ENCODE measurements at regions not wholly inside any gene's neighbourhood (a gene's known extent, or its start where the extent isn't known, plus 50 kb on each side); places are given as distances from the start of the nearest gene placed in this dataset.
"Not testable (repeated sequence)": the region's sequence is repeated elsewhere in the genome, so short reads cannot be mapped to it uniquely, and the experiment has no call there.

GRCh38 chr11:33540946-33541915 is 159.4 kb downstream of the C11orf91 start:
- ATAC-seq (replicated peaks) (peak; percentile 36), DNase-seq (no peak)
- Mint-ChIP-seq H3K27me3 (peaks cover 47 to 55% of the 10 kb centered on the region in 2 donors), H3K36me3 (ENCODE audit: insufficient read depth) (no peaks in the 10 kb centered on the region), H3K4me3 (no peak overlapping the region), H3K4me1 (ENCODE audit: low read depth in 2 of 2) (peaks cover 0 to 3% of the 10 kb centered on the region in 2 donors), H3K9me3 (no peaks in the 10 kb centered on the region), H3K27ac (no peak overlapping the region)

- H3K4me3 Mint-ChIP-seq: no peak overlapping the region
- DNase-seq (no peak), ATAC-seq (replicated peaks) (no peak)
- H3K27me3 Mint-ChIP-seq: peaks cover 49 to 52% of the 10 kb centered on the region in 2 donors
- no peaks in the 10 kb centered on the region for H3K36me3 Mint-ChIP-seq (ENCODE audit: insufficient read depth)
- H3K9me3 Mint-ChIP-seq: no peaks in the 10 kb centered on the region
- H3K27ac Mint-ChIP-seq: no peak overlapping the region
- peaks cover 0 to 3% of the 10 kb centered on the region in 2 donors for H3K4me1 Mint-ChIP-seq (ENCODE audit: low read depth in 2 of 2)
Observed at GRCh38 chr11:33540427-33540826, 160.2 kb downstream of the C11orf91 start.

- Mint-ChIP-seq H3K27me3 (peaks cover 46 to 48% of the 10 kb centered on the region in 2 donors), H3K4me3 (no peak overlapping the region), H3K27ac (no peak overlapping the region), H3K9me3 (no peaks in the 10 kb centered on the region), H3K4me1 (ENCODE audit: low read depth in 2 of 2) (peaks cover 0 to 3% of the 10 kb centered on the region in 2 donors), H3K36me3 (ENCODE audit: insufficient read depth) (no peaks in the 10 kb centered on the region)
- no peak for DNase-seq
- ATAC-seq (replicated peaks): no peak
Observed at GRCh38 chr11:33539751-33540150, 160.9 kb downstream of the C11orf91 start.

- peaks cover 39 to 40% of the 10 kb centered on the region in 2 donors for H3K27me3 Mint-ChIP-seq
- peaks cover 0 to 3% of the 10 kb centered on the region in 2 donors for H3K4me1 Mint-ChIP-seq (ENCODE audit: low read depth in 2 of 2)
- ATAC-seq (replicated peaks) (no peak), DNase-seq (no peak)
- no peaks in the 10 kb centered on the region for H3K36me3 Mint-ChIP-seq (ENCODE audit: insufficient read depth)
- H3K4me3 Mint-ChIP-seq: no peak overlapping the region
- H3K27ac Mint-ChIP-seq: no peak overlapping the region
- H3K9me3 Mint-ChIP-seq: no peaks in the 10 kb centered on the region
Observed at GRCh38 chr11:33538726-33539125, 161.9 kb downstream of the C11orf91 start.

DNA sequence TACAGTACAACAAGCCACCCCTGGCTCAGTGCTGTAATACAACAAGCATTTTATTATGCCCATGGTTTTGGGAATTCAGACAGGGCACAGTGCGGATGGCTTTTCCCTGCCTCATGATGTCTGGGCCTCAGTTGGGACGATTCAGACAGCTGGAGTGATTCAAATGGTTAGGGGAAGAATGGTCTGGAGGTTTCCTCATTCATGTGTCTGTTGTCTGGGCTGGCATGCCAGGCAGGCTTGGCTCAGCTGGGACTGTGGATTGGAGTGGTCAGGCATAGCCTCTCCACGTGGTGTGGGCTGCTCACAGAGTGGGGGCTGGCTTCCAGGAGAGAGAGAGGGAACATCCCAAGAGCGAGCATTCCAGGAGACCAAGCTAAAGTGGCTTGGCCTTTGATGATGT is 164.4 kb downstream of the C11orf91 start:
- Mint-ChIP-seq H3K27ac (no peak overlapping the region), H3K4me1 (ENCODE audit: low read depth in 2 of 2) (no peaks in the 10 kb centered on the region), H3K9me3 (no peaks in the 10 kb centered on the region), H3K27me3 (peaks cover 16 to 26% of the 10 kb centered on the region in 2 donors), H3K4me3 (no peak overlapping the region), H3K36me3 (ENCODE audit: insufficient read depth) (no peaks in the 10 kb centered on the region)
- DNase-seq: no peak
- no peak for ATAC-seq (replicated peaks)

- Mint-ChIP-seq H3K4me1 (ENCODE audit: low read depth in 2 of 2) (no peaks in the 10 kb centered on the region), H3K27ac (no peak overlapping the region), H3K4me3 (no peak overlapping the region), H3K36me3 (ENCODE audit: insufficient read depth) (no peaks in the 10 kb centered on the region), H3K9me3 (no peaks in the 10 kb centered on the region), H3K27me3 (peaks cover 16 to 26% of the 10 kb centered on the region in 2 donors)
- DNase-seq (no peak), ATAC-seq (replicated peaks) (no peak)
Observed at GRCh38 chr11:33534575-33534974, 166.1 kb downstream of the C11orf91 start.

DNA sequence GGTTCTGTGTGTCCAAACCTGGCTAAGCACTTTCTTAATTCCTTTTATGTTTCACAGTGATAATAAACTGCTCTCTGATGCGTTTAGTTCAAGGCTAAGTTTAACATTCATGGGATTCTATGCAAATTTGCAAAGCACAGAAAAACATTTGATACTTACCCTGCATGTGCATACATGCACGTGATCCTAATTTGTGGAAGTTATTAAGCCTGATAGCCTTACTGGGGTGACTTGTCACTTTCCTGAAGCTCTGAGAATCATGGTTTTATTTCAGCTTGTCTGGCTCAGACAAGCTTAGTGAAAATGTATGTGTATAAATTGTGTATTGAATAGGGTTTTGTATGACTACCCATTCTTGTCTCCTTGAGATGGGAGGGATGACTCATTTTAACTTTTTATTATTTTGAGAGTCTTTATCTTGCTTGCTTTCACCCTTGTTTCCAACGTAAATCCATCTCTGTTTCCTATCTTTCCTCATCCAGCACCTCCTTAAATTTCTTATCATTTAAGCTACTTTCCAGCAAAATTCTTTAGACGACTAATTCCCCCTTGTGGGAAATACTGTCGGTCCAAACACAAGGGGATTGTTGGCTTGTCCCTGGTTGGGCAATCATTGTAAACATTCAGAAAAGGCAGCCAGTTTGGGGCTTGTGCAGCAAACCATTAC is 167.1 kb downstream of the C11orf91 start:
- H3K4me1 Mint-ChIP-seq (ENCODE audit: low read depth in 2 of 2): no peaks in the 10 kb centered on the region
- no peaks in the 10 kb centered on the region for H3K9me3 Mint-ChIP-seq
- H3K4me3 Mint-ChIP-seq: no peak overlapping the region
- peaks cover 18 to 26% of the 10 kb centered on the region in 2 donors for H3K27me3 Mint-ChIP-seq
- ATAC-seq (replicated peaks) (no peak), DNase-seq (no peak)
- no peak overlapping the region for H3K27ac Mint-ChIP-seq
- H3K36me3 Mint-ChIP-seq (ENCODE audit: insufficient read depth): no peaks in the 10 kb centered on the region

- H3K4me1 Mint-ChIP-seq (ENCODE audit: low read depth in 2 of 2): no peaks in the 10 kb centered on the region
- no peak for ATAC-seq (replicated peaks)
- H3K27ac Mint-ChIP-seq: no peak overlapping the region
- no peak overlapping the region for H3K4me3 Mint-ChIP-seq
- no peaks in the 10 kb centered on the region for H3K9me3 Mint-ChIP-seq
- peaks cover 18 to 32% of the 10 kb centered on the region in 2 donors for H3K27me3 Mint-ChIP-seq
- H3K36me3 Mint-ChIP-seq (ENCODE audit: insufficient read depth): no peaks in the 10 kb centered on the region
- DNase-seq: no peak
Observed at GRCh38 chr11:33532720-33533385, 167.8 kb downstream of the C11orf91 start.

DNA sequence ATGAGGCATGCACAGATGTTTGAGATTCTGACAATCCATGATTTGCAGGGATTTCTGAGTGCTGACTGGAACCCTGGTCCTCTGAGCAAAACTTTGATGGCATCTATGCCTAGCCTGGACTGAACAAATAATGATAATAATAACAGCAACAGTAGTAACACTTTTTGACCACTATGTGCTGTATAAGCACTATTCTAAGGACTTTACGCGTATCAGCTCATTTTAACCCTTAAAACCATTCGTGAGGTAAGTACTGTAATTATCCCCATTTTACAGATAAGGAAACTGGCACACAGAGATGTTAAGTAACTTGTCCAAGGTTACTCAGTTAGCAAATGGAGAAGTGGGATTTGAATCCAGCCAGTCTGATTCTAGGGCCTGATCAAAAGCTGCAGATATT is 168.4 kb downstream of the C11orf91 start:
- no peaks in the 10 kb centered on the region for H3K36me3 Mint-ChIP-seq (ENCODE audit: insufficient read depth)
- no peak overlapping the region for H3K4me3 Mint-ChIP-seq
- ATAC-seq (replicated peaks): no peak
- no peak overlapping the region for H3K27ac Mint-ChIP-seq
- DNase-seq: no peak
- peaks cover 12 to 38% of the 10 kb centered on the region in 2 donors for H3K27me3 Mint-ChIP-seq
- H3K4me1 Mint-ChIP-seq (ENCODE audit: low read depth in 2 of 2): no peaks in the 10 kb centered on the region
- peaks cover 0 to 5% of the 10 kb centered on the region in 2 donors for H3K9me3 Mint-ChIP-seq

DNA sequence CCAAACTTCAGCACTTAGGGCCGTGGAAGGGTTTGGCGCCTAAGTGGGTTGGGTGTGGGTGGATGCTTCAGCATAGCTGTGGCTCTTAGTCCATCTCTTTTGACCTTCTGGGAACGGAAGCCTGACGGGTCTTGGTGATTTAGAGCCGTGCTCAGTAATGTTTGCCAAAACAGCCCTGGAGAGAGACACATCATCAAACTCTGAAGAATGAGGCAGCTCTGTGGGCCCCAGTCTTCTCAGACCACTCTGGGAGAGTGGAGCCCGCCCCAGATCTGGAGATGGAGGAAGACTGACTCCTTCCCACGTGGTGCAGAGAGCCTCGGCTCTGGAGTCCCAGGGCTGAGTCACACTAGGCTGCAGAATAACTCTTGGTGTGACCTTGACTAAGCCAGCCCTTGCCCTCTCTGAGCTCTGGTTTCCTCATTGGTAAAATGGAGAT is 168.9 kb downstream of the C11orf91 start:
- DNase-seq (no peak), ATAC-seq (replicated peaks) (no peak)
- Mint-ChIP-seq H3K4me3 (no peak overlapping the region), H3K36me3 (ENCODE audit: insufficient read depth) (no peaks in the 10 kb centered on the region), H3K27me3 (peaks cover 12 to 40% of the 10 kb centered on the region in 2 donors), H3K4me1 (ENCODE audit: low read depth in 2 of 2) (no peaks in the 10 kb centered on the region), H3K9me3 (peaks cover 0 to 10% of the 10 kb centered on the region in 2 donors), H3K27ac (no peak overlapping the region)

DNA sequence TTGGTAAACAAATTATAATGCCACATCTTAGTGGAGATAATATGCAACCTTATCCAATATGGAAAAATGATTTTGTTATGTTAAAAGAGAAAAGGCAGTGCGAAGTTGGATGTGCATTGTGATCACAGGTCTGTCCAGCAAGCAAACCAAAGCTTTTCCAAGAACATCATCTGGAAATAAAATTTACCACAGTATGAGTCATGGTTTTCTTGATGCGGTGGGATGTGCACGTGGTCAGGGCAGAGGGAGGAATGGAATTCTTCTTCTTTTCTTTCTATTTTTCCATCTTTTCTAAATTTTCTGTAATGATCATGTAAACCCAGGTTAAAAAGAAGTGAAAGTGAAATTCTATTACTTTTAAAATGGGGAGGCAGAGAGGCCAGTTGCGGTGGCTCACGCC is 169.8 kb downstream of the C11orf91 start:
- Mint-ChIP-seq H3K4me3 (no peak overlapping the region), H3K9me3 (peaks cover 0 to 18% of the 10 kb centered on the region in 2 donors), H3K27ac (no peak overlapping the region), H3K27me3 (peaks cover 21 to 42% of the 10 kb centered on the region in 2 donors), H3K36me3 (ENCODE audit: insufficient read depth) (no peaks in the 10 kb centered on the region), H3K4me1 (ENCODE audit: low read depth in 2 of 2) (no peaks in the 10 kb centered on the region)
- DNase-seq (no peak), ATAC-seq (replicated peaks) (no peak)

DNA sequence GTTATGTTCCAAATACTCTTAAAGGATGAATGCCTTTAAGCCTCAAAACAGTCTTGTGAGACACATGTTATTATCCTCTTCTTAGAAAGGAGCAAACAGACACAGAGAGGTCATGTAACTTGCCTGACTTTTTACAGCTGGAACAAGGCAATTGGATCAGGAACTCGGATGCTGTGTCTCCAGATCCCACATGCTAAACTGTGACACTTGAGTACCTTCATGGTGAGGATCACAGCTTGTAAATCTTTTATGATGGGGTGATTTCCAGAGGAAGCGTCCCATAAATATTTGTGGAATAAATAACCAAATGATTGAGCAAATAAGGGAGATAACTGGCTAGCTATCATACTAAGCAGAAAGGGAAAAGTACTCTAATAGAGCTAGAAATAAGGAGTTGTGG is 171.2 kb downstream of the C11orf91 start:
- no peak overlapping the region for H3K27ac Mint-ChIP-seq
- H3K9me3 Mint-ChIP-seq: peaks cover 0 to 18% of the 10 kb centered on the region in 2 donors
- H3K27me3 Mint-ChIP-seq: peaks cover 34 to 48% of the 10 kb centered on the region in 2 donors
- no peak for DNase-seq
- no peak for ATAC-seq (replicated peaks)
- H3K4me1 Mint-ChIP-seq (ENCODE audit: low read depth in 2 of 2): no peaks in the 10 kb centered on the region
- H3K36me3 Mint-ChIP-seq (ENCODE audit: insufficient read depth): no peaks in the 10 kb centered on the region
- no peak overlapping the region for H3K4me3 Mint-ChIP-seq

- DNase-seq; H3K36me3 Mint-ChIP-seq (ENCODE audit: insufficient read depth); H3K4me3 Mint-ChIP-seq; H3K27ac Mint-ChIP-seq; H3K4me1 Mint-ChIP-seq (ENCODE audit: low read depth in 2 of 2); ATAC-seq (replicated peaks): not testable (repeated sequence)
- Mint-ChIP-seq H3K9me3 (peaks cover 0 to 18% of the 10 kb centered on the region in 2 donors), H3K27me3 (peaks cover 40 to 46% of the 10 kb centered on the region in 2 donors)
Observed at GRCh38 chr11:33527738-33528137, 172.9 kb downstream of the C11orf91 start.

Data from effector memory CD8-positive, alpha-beta T cell (primary cell).